GM12801 (cell line): ENCODE measurements at regions not wholly inside any gene's neighbourhood (a gene's known extent, or its start where the extent isn't known, plus 50 kb on each side); places are given as distances from the start of the nearest gene placed in this dataset.

Source experiments
- CTCF ChIP-seq: IDR thresholded peaks from one replicate; pipeline ENCODE4 v1.5.1; 2011; ENCODE audit warnings: control low read depth; ENCODE audit not compliant: insufficient read length; ENCODE audit errors: extremely low read depth

GRCh38 chr2:58401936-58402335 lies 160.8 kb upstream of the FANCL start:
- TF ChIP-seq CTCF, result no peak

GRCh38 chr2:58398406-58398805 lies 157.3 kb upstream of the FANCL start:
- no peak for TF ChIP-seq CTCF

GRCh38 chr2:58387701-58388100 lies 146.6 kb upstream of the FANCL start:
- TF ChIP-seq CTCF, result no peak

GRCh38 chr2:58378152-58378551 lies 137.0 kb upstream of the FANCL start:
- no peak for TF ChIP-seq CTCF

- no peak for TF ChIP-seq CTCF
These were observed 136.1 kb upstream of the FANCL start for GRCh38 chr2:58377181-58377580.

- TF ChIP-seq CTCF, result no peak
These were observed 135.5 kb upstream of the FANCL start for GRCh38 chr2:58376592-58376991.

GRCh38 chr2:58369594-58369993 lies 128.5 kb upstream of the FANCL start:
- TF ChIP-seq CTCF, result no peak

GRCh38 chr2:58364098-58364497 lies 123.0 kb upstream of the FANCL start:
- no peak for TF ChIP-seq CTCF
